Mesendoderm (in vitro differentiated cells): ENCODE measurements at regions not wholly inside any gene's neighbourhood (a gene's known extent, or its start where the extent isn't known, plus 50 kb on each side); places are given as distances from the start of the nearest gene placed in this dataset.

Experiments used
- DNase-seq: peaks from one replicate; pipeline ENCODE4 v3.0.0; 2013
- H2AK5ac ChIP-seq: 2 replicates; pipeline ENCODE4 v1.6.1; 2013; ENCODE audit warnings: low read length, inconsistent platforms
- H2BK120ac ChIP-seq: 2 replicates; pipeline ENCODE4 v1.6.1; 2013; ENCODE audit warnings: low read depth, mild to moderate bottlenecking, low read length, moderate library complexity, mixed read lengths
- H2BK15ac ChIP-seq: replicated peaks from 2 replicates; pipeline ENCODE4 v1.6.1; 2013; ENCODE audit warnings: low read depth, mild to moderate bottlenecking, moderate library complexity
- H2BK5ac ChIP-seq: 2 replicates; pipeline ENCODE4 v1.6.1; 2013; ENCODE audit warnings: low read length, inconsistent platforms
- H3K18ac ChIP-seq: 2 replicates; pipeline ENCODE4 v1.6.1; 2013; ENCODE audit warnings: mild to moderate bottlenecking, low read length, mixed read lengths
- H3K23ac ChIP-seq: one replicate; pipeline ENCODE4 v1.6.1; 2013; ENCODE audit warnings: low read length
- H3K27ac ChIP-seq: 2 replicates; pipeline ENCODE4 v1.5.1; 2013; ENCODE audit warnings: low read depth, mild to moderate bottlenecking, inconsistent platforms, low read length, moderate library complexity
- H3K27me3 ChIP-seq: 2 replicates; pipeline ENCODE4 v1.6.1; 2013; ENCODE audit warnings: low read length, control low read depth, mild to moderate bottlenecking, inconsistent platforms; ENCODE audit not compliant: insufficient read depth, poor library complexity
- H3K36me3 ChIP-seq: 2 replicates; pipeline ENCODE4 v1.6.1; 2013; ENCODE audit warnings: low read length, inconsistent platforms; ENCODE audit not compliant: control insufficient read depth, insufficient read depth
- H3K4ac ChIP-seq: one replicate; pipeline ENCODE4 v1.6.1; 2013; ENCODE audit warnings: low read depth, mild to moderate bottlenecking, low read length, moderate library complexity
- H3K4me1 ChIP-seq: 2 replicates; pipeline ENCODE4 v1.6.1; 2013; ENCODE audit warnings: low read depth, low read length, inconsistent platforms; ENCODE audit not compliant: control insufficient read depth
- H3K4me2 ChIP-seq: 2 replicates; pipeline ENCODE4 v1.6.1; 2013; ENCODE audit warnings: low read length
- H3K4me3 ChIP-seq: 2 replicates; pipeline ENCODE4 v1.5.1; 2013; ENCODE audit warnings: mild to moderate bottlenecking, low read length
- H3K56ac ChIP-seq: one replicate; pipeline ENCODE4 v1.6.1; 2013; ENCODE audit warnings: low read length
- H3K79me1 ChIP-seq: 2 replicates; pipeline ENCODE4 v1.6.1; 2013; ENCODE audit warnings: low read length, inconsistent platforms
- H3K79me2 ChIP-seq: 2 replicates; pipeline ENCODE4 v1.6.1; 2013; ENCODE audit warnings: mild to moderate bottlenecking, low read length; ENCODE audit not compliant: control insufficient read depth, insufficient read depth
- H3K9ac ChIP-seq: 2 replicates; pipeline ENCODE4 v1.6.1; 2013; ENCODE audit warnings: low read length, inconsistent platforms
- H4K5ac ChIP-seq: one replicate; pipeline ENCODE4 v1.6.1; 2013; ENCODE audit warnings: low read length
- H4K8ac ChIP-seq: one replicate; pipeline ENCODE4 v1.6.1; 2013; ENCODE audit warnings: low read depth, mild to moderate bottlenecking, control low read depth, low read length, moderate library complexity
- WGBS: extraction: QIAGEN DNeasy Blood & Tissue Kit; methylation state at CpG from one replicate; pipeline ENCODE4 v1.1.7; 2013; ENCODE audit warnings: low lambda C conversion rate, missing lambda C conversion rate; ENCODE audit not compliant: insufficient coverage; ENCODE audit errors: extremely low coverage; 5-methylcytosine and 5-hydroxymethylcytosine counted together

GRCh38 chr20:7378864-7379605, 561.2 kb downstream of the HAO1 start:
- H3K56ac ChIP-seq: no peak overlapping the region
- no peak overlapping the region for H2BK120ac ChIP-seq
- no CpG with 5 or more reads among the region's 5 CpGs for WGBS
- H4K5ac ChIP-seq: no peak overlapping the region
- no peaks in the 10 kb centered on the region for H3K36me3 ChIP-seq
- no peaks in the 10 kb centered on the region for H3K4me1 ChIP-seq
- no peaks in the 10 kb centered on the region for H3K79me2 ChIP-seq
- no peak overlapping the region for H2BK15ac ChIP-seq
- H3K9ac ChIP-seq: no peak overlapping the region
- H3K27ac ChIP-seq: no peak overlapping the region
- H3K27me3 ChIP-seq: no peaks in the 10 kb centered on the region
- no peak overlapping the region for H3K4ac ChIP-seq
- no peak overlapping the region for H2BK5ac ChIP-seq
- no peak overlapping the region for H2AK5ac ChIP-seq
- no peak for DNase-seq
- no peak overlapping the region for H3K4me3 ChIP-seq
- H3K18ac ChIP-seq: no peak overlapping the region
- no peak overlapping the region for H3K23ac ChIP-seq
- no peak overlapping the region for H3K4me2 ChIP-seq
- H3K79me1 ChIP-seq: no peaks in the 10 kb centered on the region
- H4K8ac ChIP-seq: no peak overlapping the region

GRCh38 chr20:7379621-7380220, 560.5 kb downstream of the HAO1 start:
- Histone ChIP-seq H4K8ac (no peak overlapping the region), H3K4me3 (no peak overlapping the region), H3K79me1 (no peaks in the 10 kb centered on the region), H3K36me3 (no peaks in the 10 kb centered on the region), H4K5ac (no peak overlapping the region), H3K4me1 (no peaks in the 10 kb centered on the region), H3K23ac (no peak overlapping the region), H3K4me2 (no peak overlapping the region), H3K79me2 (no peaks in the 10 kb centered on the region), H3K27ac (no peak overlapping the region), H2AK5ac (no peak overlapping the region), H2BK120ac (no peak overlapping the region), H2BK15ac (no peak overlapping the region), H2BK5ac (no peak overlapping the region), H3K56ac (no peak overlapping the region), H3K27me3 (no peaks in the 10 kb centered on the region), H3K9ac (no peak overlapping the region), H3K4ac (no peak overlapping the region), H3K18ac (no peak overlapping the region)
- WGBS: no CpG with 5 or more reads among the region's 8 CpGs
- DNase-seq: no peak

- H3K23ac ChIP-seq: no peak overlapping the region
- H2BK5ac ChIP-seq: no peak overlapping the region
These were observed 557.0 kb downstream of the HAO1 start for GRCh38 chr20:7383216-7383615.

GRCh38 chr20:7387638-7388193, 552.5 kb downstream of the HAO1 start:
- no peak overlapping the region for H2BK5ac ChIP-seq
- H3K36me3 ChIP-seq: no peaks in the 10 kb centered on the region
- DNase-seq: no peak
- no peak overlapping the region for H4K5ac ChIP-seq
- H2BK15ac ChIP-seq: no peak overlapping the region
- H2BK120ac ChIP-seq: no peak overlapping the region
- H3K4me1 ChIP-seq: no peaks in the 10 kb centered on the region
- H3K79me2 ChIP-seq: no peaks in the 10 kb centered on the region
- H3K79me1 ChIP-seq: no peaks in the 10 kb centered on the region
- no CpG with 5 or more reads among the region's 3 CpGs for WGBS
- H3K4ac ChIP-seq: no peak overlapping the region
- no peaks in the 10 kb centered on the region for H3K27me3 ChIP-seq
- H3K4me2 ChIP-seq: no peak overlapping the region
- H3K23ac ChIP-seq: no peak overlapping the region
- no peak overlapping the region for H3K18ac ChIP-seq
- H3K9ac ChIP-seq: no peak overlapping the region
- H3K4me3 ChIP-seq: no peak overlapping the region
- no peak overlapping the region for H3K27ac ChIP-seq
- H2AK5ac ChIP-seq: no peak overlapping the region
- no peak overlapping the region for H3K56ac ChIP-seq
- H4K8ac ChIP-seq: no peak overlapping the region

More at GRCh38 chr20:7383216-7383615, 557.0 kb downstream of the HAO1 start:
- H4K5ac ChIP-seq: no peak overlapping the region
- H3K4me1 ChIP-seq: no peaks in the 10 kb centered on the region
- no peaks in the 10 kb centered on the region for H3K79me2 ChIP-seq
- H3K9ac ChIP-seq: no peak overlapping the region
- H3K79me1 ChIP-seq: no peaks in the 10 kb centered on the region
- no peak overlapping the region for H2BK15ac ChIP-seq
- no peak overlapping the region for H3K4me3 ChIP-seq
- no peak for DNase-seq
- no peak overlapping the region for H3K56ac ChIP-seq
- H3K18ac ChIP-seq: no peak overlapping the region
- no peak overlapping the region for H3K4ac ChIP-seq
- no peak overlapping the region for H2AK5ac ChIP-seq
- no peak overlapping the region for H3K4me2 ChIP-seq
- no peak overlapping the region for H2BK120ac ChIP-seq
- H4K8ac ChIP-seq: no peak overlapping the region
- no peaks in the 10 kb centered on the region for H3K27me3 ChIP-seq
- no peak overlapping the region for H3K27ac ChIP-seq
- no peaks in the 10 kb centered on the region for H3K36me3 ChIP-seq

- Histone ChIP-seq H2AK5ac (no peak overlapping the region), H3K4me2 (no peak overlapping the region), H2BK120ac (no peak overlapping the region), H4K5ac (no peak overlapping the region), H3K4me1 (no peaks in the 10 kb centered on the region), H3K79me1 (no peaks in the 10 kb centered on the region), H2BK5ac (no peak overlapping the region), H4K8ac (no peak overlapping the region), H3K4ac (no peak overlapping the region), H3K27ac (no peak overlapping the region), H3K23ac (no peak overlapping the region), H3K36me3 (no peaks in the 10 kb centered on the region), H3K27me3 (no peaks in the 10 kb centered on the region), H3K9ac (no peak overlapping the region), H3K79me2 (no peaks in the 10 kb centered on the region), H3K4me3 (no peak overlapping the region), H3K56ac (no peak overlapping the region), H3K18ac (no peak overlapping the region), H2BK15ac (no peak overlapping the region)
- DNase-seq: no peak
These were observed 551.0 kb downstream of the HAO1 start for GRCh38 chr20:7389216-7389615.
